Hypothalamus (tissue), 51 donors: ENCODE measurements at regions not wholly inside any gene's neighbourhood (a gene's known extent, or its start where the extent isn't known, plus 50 kb on each side); places are given as distances from the start of the nearest gene placed in this dataset.
"Not testable (repeated sequence)": the region's sequence is repeated elsewhere in the genome, so short reads cannot be mapped to it uniquely, and the experiment has no call there.

ENCODE experiments used
- DNase-seq, 51 donors: peaks; one replicate each; lab custom pipeline; 2025; lab: John Stamatoyannopoulos, UW

DNA sequence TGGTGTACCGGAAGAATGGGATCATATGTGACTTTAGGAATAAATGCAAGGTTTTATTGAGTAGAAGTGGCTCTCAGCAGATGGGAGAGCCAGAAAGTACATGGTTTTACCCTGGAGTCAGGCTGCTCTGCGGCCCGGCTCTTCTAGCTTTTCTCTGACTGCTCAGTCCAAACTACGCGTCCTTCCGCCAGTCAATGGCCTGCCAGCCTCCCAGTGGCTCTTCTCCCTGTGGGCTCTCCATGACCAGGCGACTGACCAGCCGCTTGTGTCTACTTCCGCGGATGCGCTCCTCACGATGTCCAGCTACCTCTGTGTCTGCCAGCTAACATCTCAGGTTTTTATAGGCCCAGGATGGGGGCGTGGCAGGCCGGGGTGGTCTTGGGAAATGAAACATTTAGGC, 220.4 kb downstream of the VAPA start:
- DNase-seq: no peak

DNA sequence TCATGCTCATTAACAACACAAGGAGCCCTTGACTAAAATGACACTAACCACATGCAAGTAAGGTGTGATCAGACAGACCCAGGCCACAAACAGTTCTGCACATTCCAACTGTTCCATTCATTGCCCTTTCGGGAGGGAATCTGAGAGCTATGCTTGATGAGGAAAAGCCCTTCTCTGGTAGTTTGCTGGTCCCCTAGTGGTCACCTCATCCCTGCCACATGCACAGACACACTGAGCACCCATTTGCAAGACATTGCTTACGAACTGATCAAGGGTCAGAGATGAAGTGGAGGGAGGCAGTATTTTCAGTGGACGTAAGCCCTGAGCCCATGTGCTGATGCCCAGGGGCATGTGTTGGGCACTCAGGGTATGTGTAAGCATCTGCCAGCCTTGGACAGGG, 220.9 kb downstream of the VAPA start:
- DNase-seq: not testable (repeated sequence)

DNA sequence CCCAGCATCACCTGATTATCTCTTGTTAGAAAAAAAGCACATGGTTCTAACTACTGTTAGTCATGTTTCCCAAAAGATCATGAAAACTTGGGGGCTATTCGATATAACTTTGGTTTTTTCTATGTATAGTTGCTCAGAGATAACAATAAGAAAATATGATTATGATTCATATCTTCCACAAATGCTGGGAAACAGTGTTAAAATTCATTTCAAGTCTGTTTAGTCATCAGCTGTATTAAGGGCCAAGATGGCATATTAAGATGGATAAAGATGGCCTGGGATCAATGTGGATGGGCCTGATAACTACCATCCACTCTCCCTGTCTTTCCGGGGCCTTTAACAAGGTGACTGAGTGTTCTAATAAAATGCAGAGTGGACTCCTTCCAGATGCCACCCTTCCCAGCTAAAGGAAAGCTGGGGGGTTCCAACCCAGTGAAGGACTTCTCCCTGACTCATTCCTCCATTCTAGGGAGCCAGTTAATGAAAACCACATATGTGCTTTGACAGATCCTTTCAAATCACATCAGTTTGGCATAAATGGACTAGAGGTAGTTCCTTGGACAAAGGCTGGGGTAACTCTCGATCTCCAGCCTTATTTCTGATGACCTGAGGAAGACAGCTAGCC, 221.6 kb downstream of the VAPA start:
- no peak for DNase-seq

DNA sequence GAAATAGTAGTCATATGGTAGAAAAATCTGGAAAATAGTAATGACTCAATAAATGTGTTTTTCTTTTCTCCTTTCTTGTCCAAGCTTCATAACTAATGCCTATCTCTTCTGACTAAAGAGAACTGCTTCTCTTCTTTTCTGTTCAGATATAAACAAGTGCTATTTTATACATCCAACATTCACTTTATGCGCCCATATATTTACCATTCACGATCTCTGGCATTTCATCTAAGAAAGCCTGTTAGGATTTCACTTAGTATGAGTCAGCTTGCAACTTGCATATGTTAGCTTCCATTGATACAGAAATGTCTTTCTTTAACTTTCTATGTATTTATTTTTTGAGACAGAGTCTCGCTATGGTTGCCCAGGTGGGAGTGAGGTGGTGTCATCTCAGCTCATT, 224.9 kb downstream of the VAPA start:
- no peak for DNase-seq

DNA sequence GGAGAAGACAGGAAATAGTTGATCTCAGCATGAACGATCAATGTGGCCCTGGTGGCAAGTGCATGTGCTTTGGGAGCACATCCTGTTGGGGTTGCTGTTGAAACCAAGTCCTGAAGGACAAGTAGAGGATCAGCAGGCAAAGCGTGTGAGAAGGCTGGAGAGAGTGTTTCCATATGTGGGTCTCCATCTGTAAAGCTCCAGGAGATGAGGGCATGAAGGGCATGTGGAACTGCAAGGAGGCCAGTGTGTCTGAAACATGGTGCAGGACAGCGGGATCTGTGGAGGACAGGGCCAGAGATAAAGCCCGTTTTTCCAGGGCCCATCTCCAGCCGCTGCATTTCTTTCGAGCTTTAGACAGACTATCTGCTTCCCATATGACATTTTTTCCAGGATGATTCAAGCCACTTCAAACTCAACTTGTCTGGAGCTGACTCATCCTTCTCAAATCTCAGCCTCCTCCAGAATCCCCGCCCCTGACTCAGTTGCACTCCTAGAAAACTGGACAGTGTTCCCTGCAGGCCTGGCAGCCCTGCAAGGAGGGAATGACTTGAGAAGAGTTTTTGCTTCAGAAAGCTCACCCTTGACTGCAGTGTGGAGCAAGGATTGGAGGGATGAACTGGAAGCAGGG, 226.1 kb downstream of the VAPA start:
- no peak for DNase-seq

DNA sequence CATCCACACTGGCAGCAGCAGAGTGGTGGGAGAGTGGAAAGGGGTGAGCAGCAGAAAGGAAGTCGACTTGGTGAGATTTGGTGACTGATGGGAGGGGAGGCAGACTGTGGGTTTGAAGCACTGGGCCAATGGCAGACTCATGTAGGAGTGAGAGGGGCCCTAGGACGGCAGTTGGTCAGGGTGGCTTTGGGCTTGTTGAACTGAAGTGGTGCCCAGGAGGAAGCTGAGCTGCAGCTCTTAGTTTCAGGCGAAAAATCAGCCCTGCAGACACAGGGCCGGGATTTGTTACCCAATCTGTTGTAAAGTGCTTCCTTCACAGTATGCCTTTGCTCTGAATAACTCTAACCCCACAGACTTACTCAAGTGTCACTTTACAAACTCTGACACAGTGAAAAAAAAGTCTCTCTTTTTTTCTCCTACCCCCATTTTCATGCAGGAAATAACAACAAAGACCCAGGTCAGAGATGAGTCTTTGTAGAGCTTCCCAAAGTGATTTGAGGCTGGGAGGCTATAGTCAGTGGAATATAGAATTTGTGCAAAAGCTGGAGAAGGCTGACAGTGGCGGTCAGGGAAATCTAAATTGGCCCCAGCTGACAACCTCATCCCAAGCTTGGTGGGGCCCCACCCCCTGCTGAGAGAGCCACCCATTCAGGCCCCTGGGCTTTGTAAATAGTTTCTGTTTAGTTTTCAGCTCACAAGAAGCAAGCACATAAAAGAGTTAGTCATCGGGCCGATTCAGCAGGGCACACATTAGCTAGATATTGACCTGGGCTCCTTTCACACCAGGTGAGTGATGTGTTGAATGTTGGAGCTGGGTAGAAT, 226.9 kb downstream of the VAPA start:
- no peak for DNase-seq

DNA sequence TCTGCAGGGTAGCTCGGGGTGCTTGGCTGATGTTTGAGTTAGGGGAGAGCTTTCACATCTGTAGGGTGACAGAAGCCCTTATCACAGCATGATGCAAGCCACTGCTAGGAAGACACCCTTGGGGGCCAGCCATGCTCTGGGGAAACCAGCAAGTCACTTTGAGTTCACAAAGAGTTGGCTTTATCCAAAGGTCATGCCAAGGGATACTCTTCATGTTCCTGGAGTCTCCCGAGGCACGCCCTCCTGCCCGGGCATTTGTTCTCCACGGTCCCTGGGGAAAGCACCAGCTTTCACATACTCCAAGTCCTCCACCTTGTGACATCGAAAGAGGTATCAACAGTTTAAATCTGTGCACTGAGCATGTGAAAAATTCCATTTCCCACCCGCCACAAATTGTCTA, 227.7 kb downstream of the VAPA start:
- DNase-seq: no peak

DNA sequence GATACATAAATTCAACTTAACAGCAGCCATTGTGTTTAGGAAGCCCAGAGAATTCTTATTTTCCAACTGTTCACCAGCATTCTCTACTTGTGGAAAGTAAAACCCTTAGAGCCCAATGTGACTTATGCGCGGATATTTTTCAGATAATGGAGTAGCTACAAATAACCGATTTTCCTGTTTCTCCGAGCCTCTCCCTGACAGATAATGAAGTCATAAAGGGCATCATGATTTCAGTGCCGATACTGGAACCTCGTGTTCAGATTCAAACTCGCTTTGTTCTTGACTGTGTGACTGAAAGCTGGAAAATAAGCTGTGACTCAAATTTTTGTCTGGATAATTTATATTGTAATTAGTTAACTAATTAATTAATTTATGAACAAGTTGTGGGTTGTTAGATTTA, 228.2 kb downstream of the VAPA start:
- DNase-seq: no peak

DNA sequence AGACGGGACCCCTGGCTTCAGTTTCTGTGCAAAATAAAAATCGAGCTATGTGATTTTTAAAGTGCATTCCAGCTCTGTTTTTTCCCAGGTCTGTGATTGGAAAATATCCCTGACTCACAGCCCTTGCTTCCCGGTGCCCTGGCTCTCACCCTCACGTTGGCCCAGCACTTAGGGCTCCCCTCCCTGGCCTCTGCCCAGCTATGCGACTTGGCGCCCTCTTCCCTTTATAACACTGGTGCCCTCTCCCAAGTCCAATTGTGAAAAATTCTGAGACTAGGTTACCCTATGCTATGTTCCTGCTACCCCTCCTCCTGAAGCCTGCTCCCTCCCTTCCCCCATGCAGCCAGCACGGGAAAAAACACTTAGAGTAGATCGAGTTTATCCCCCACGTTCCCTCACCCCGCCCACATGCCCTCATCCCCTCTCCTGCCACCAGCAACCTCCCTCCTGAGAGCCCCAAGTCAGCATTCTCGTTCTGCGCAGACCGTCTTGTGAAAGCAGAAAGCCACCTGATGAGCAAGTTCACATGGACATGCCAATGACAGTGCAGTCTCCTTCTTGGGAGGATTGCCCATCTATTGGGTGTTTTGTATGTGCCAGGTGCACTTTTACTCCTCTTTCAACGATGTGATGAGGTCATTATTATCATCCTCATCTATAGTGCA, 228.8 kb downstream of the VAPA start:
- peak in 1 of 51 donors; percentile 15 for DNase-seq

DNA sequence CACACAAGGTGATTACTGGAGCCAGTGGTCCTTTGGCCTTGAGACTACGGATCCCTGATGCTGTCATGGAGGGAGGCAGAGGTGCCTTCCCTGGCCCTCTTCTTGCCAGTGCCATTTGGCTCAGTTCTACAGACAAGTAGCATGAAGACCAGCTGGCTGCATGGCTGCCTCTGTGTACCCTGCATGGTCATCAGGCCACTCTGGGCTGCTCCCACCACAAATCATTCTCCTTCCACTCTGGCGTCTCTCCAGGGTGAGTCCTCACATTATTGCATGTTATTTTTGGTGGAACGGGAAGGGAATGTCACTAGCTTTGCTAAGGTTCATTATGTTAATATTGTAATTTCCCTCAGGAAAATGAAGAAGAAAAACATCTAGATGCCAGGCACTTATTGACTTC, 229.8 kb downstream of the VAPA start:
- no peak for DNase-seq

DNA sequence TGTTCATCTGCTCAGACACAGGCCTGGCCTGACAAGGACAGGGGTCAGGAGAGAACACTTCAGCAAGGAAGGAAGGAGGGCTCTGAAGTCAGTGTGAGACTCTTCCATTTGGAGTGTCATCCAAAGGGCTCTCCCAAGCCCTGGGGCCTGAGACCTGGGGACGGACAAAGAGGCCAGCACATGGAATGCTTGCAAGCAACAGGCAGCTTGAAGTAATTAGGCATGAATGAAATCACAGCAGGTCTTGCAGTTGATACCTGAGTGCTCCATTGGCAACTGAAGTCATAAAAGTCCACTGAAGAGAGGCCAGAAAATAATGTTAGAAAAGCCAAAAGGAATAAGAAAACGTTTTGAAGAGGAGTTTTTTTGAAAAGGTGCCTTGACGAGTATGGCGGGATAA, 231.7 kb downstream of the VAPA start:
- DNase-seq: no peak

DNA sequence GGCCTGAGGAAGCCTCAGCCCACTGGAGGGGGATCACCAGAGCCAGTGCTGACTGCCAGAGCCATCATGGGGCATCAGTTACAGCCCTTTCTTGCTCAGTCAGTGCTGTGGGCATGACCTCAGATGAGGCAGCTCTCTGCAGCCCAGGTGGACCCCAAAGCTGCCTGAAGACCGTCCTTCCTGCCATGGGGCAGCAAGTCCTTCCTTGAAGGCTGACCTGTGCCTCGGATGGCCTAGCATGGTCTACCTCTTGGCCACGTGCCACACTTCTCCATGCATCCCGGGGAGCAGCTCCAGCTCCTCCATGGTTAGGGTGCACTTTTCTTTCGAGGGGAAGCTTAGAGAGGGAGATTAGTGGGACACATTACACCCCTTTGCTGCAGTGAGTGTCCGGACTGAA, 233.4 kb downstream of the VAPA start:
- DNase-seq: no peak

DNA sequence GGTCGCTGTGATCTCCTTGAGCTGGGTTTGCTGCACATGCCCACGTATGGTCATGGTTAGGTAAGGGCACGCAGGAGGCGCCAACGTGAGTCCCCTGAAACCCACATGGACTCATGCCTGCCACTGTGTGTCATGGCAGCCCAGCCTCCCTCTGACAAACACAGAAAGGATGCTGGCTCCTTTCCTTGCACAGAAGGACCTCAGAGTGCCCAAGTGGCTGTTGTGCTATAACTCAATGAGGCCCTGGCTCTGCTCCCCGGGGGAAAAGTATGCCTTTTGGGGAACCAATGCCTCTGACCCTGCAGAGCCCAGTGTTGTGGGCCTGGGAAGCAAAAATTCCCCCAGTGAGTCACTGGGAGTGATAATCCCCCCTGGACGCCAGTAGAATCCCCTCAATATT, 233.9 kb downstream of the VAPA start:
- DNase-seq: no peak

DNA sequence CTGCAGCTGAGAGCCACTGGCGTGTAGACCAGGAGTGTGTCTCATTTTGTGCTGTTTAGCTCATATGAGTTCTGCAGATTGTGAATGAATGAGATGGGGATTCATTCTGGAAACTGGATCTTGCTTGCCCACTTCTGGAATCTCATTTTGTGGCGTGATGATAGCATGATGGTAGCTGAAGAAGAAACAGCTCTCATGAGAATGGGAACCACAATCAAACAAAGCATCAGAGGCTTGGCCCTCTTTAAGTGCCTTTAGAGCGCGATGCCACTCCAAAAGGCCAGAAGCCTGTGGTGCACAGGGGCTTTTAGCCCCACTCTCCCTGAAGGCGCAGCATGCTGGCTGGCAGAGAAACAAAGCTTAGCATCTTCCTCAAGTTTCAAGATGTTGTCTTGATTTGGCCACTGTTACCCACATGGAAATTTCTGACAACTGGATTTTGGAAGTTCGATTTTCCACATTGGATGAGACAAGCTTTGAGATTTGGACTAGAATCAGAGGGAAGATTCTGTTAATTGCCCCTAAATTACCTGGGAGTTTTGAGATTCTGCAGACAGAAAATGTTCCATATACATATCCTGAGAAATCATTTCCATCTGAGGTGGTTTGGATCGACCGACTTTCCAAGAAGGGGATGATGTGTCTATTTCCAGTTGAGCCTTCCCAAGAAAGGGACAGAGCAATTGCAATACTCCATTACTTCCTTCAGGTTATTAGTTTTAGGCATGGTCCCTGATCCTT, 234.5 kb downstream of the VAPA start:
- DNase-seq: no peak

DNA sequence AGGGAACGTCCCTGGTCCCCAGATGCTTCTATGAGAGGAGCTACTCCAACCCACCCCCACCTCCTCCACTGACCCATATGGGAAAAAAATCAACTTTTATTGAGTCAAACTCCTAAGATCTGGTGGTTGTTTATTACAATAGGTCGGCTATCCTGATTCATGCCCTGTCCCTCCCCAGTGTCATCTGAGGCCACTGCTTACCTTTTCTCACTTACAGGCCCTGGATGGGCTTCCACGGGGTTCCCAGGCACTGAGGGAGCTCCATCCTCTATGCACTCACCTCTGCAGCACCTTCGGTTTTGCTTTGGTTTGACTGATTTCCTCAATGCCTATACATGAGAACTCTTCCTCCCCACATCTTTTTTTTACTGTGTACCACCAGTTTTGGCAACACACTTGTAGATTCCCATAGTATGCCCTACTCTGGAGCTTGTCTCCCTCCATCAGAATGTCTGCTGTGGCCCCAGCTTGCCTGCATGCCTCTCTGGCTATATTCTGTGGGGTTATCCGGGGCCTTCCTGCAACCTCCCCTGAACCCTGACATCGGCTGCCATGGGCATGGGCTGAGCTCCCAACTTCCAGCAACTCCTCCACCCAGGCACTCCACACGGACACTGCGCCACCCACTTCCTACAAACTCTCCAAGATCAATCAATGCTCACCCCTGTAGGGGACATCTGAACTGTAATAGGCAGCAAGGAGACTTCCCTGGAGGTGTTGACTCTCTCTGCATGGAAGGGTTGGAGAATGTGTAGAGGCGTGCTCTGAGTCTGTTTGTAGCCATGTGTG, 236.1 kb downstream of the VAPA start:
- no peak for DNase-seq

DNA sequence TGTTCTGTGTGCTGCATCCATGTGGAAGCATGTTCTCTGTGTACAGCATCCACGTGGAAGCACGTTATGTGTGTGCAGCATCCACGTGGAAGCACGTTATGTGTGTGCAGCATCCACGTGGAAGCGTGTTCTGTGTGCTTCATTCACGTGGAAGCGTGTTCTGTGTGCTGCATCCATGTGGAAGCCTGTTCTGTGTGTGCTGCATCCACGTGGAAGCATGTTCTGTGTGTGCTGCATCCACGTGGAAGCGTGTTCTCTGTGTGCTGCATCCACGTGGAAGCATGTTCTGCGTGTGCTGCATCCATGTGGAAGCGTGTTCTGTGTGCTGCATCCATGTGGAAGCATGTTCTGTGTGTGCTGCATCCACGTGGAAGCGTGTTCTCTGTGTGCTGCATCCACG, 236.8 kb downstream of the VAPA start:
- DNase-seq: not testable (repeated sequence)

DNA sequence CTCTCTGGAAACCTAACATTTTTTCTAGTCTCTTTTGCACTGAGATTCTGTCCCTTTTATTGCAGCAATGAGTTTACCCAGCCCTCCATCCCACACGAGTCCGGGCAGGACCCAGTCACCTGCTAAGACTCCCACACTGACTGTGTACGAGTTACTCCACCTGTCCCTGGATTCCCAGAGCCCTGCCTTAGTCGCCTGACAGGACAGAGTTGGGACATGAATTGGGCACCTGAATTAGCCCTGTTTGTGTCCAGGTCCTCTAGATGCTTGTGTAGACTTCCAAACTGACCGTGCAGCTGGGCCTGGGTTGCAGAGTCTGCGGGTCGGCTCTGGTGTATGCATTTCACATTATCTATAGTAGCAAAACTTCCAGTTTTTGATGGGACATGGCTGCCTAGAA, 238.7 kb downstream of the VAPA start:
- DNase-seq: no peak

DNA sequence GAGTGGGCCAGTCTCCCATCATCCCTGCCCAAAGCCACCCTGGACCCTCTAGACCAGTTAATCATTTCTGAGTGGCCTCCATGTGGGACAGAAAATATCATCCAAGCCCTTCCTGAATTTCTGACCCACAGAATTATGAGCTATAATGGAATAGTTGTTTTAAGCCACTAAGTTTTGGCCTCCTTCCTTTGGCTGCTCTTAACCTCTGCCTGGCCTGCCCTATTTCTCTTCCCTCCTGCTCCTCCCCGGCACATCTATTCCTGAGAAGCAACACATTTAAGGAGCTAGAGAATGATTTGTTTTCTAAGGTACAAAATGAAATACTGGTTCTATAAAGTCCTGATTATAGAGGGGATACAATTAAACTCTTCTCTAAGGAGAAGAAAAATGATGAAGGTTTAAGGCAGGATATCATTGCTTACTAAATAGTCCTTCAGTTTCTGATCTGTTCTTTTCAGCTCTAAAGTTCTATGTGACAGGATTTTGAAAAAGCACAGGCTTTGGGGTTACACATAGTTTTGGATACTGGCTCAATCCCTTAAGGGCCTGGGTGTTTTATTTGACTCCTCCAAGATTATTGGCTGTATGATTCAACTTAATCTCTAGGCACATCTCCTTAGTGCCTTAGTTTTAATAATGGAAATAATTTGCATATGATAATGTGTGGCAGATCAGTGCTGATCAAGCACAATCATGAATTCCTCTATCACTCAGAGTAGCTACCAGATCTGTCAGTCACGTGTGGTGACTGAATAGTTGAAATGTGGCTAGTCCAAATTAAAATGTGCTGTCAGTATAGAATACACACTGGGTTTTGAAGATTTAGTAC, 240.3 kb downstream of the VAPA start:
- no peak for DNase-seq

DNA sequence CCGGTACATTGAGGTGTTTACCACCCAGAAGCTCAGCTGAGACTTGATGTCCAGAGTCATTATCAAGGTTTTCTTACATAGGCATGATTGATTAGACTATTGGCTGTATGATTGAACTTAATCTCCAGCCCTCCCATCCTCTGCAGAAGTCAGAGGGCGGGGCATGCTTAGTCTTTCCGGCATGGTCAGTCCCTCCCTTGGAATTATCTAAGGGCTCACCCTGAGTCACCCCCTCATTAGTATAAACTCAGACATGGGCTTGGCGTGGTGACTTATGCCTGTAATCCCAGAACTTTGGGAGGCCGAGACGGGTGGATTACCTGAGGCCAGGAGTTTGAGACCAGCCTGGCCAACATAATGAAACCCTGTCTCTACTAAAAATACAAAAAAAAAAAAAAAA, 243.9 kb downstream of the VAPA start:
- DNase-seq: no peak
